Left ventricle myocardium inferior (tissue), 1 donor: ENCODE measurements at regions not wholly inside any gene's neighbourhood (a gene's known extent, or its start where the extent isn't known, plus 50 kb on each side); places are given as distances from the start of the nearest gene placed in this dataset.
"Not testable (repeated sequence)": the region's sequence is repeated elsewhere in the genome, so short reads cannot be mapped to it uniquely, and the experiment has no call there.

Experiments used
- DNase-seq: peaks from one replicate; pipeline ENCODE4 v3.0.0-alpha.2; 2020
- H3K27ac ChIP-seq: fragments of 200-600 bp; replicated peaks from 2 replicates; pipeline ENCODE4 v1.8.0; 2021
- H3K27me3 ChIP-seq: fragments of 200-600 bp; 2 replicates; pipeline ENCODE4 v1.8.0; 2021; ENCODE audit warnings: low read depth
- H3K36me3 ChIP-seq: fragments of 200-600 bp; 2 replicates; pipeline ENCODE4 v1.8.0; 2021
- H3K4me1 ChIP-seq: fragments of 200-600 bp; 2 replicates; pipeline ENCODE4 v1.8.0; 2021
- H3K4me3 ChIP-seq: fragments of 200-600 bp; 2 replicates; pipeline ENCODE4 v1.8.0; 2021; ENCODE audit warnings: mild to moderate bottlenecking, moderate library complexity
- H3K9me3 ChIP-seq: fragments of 200-600 bp; replicated peaks from 2 replicates; pipeline ENCODE4 v1.8.0; 2021
- CTCF ChIP-seq: fragments of 200-600 bp; IDR thresholded peaks from 2 replicates; pipeline ENCODE4 v1.8.0; 2021; ENCODE audit warnings: antibody characterized with exemption, mild to moderate bottlenecking, borderline replicate concordance
- intact Hi-C: fragments of 100-400 bp; cut with micrococcal nuclease; formaldehyde crosslinking; loops from one replicate; pipeline ENCODE4 v1.11.0; 2022
- donor health status: DM: no; HTN: yes; CAD: no; lungs with severe emphysema.

- TF ChIP-seq CTCF, result no peak
- H3K4me3 ChIP-seq, result peak overlapping the region; percentile 12
Observed at GRCh38 chr6:150753371-150754064, 112.0 kb upstream of the MTHFD1L start.

GRCh38 chr6:150755042-150755441 lies 110.5 kb upstream of the MTHFD1L start:
- no peak for DNase-seq
- no peaks in the 10 kb centered on the region for H3K9me3 ChIP-seq
- TF ChIP-seq CTCF, result no peak
- no peaks in the 10 kb centered on the region for H3K36me3 ChIP-seq
- intact Hi-C loops, result no loop called here
- H3K27ac ChIP-seq, result peak overlapping the region; percentile 76
- H3K4me3 ChIP-seq, result no peak overlapping the region
- H3K27me3 ChIP-seq, result no peaks in the 10 kb centered on the region
- H3K4me1 ChIP-seq, result peaks cover 42% of the 10 kb centered on the region

More at GRCh38 chr6:150753371-150754064, 112.0 kb upstream of the MTHFD1L start:
- DNase-seq, result no peak
- H3K36me3 ChIP-seq, result no peaks in the 10 kb centered on the region
- H3K9me3 ChIP-seq, result no peaks in the 10 kb centered on the region
- intact Hi-C loops, result no loop called here
- H3K4me1 ChIP-seq, result peaks cover 48% of the 10 kb centered on the region
- H3K27me3 ChIP-seq, result no peaks in the 10 kb centered on the region
- H3K27ac ChIP-seq, result peak overlapping the region; percentile 76

GRCh38 chr6:150755524-150755923 lies 110.0 kb upstream of the MTHFD1L start:
- TF ChIP-seq CTCF, result no peak
- H3K27me3 ChIP-seq, result no peaks in the 10 kb centered on the region
- H3K36me3 ChIP-seq, result no peaks in the 10 kb centered on the region
- H3K9me3 ChIP-seq, result no peaks in the 10 kb centered on the region
- H3K4me1 ChIP-seq, result peaks cover 42% of the 10 kb centered on the region
- peak overlapping the region; percentile 76 for H3K27ac ChIP-seq
- no peak overlapping the region for H3K4me3 ChIP-seq
- DNase-seq, result no peak
- intact Hi-C loops, result no loop called here

- Histone ChIP-seq H3K36me3 (no peaks in the 10 kb centered on the region), H3K27ac (peak overlapping the region; percentile 76), H3K9me3 (no peaks in the 10 kb centered on the region), H3K4me3 (no peak overlapping the region), H3K4me1 (peaks cover 42% of the 10 kb centered on the region), H3K27me3 (no peaks in the 10 kb centered on the region)
- intact Hi-C loops, result no loop called here
- TF ChIP-seq CTCF, result no peak
- DNase-seq, result no peak
Observed at GRCh38 chr6:150756173-150756572, 109.3 kb upstream of the MTHFD1L start.

GRCh38 chr6:150757807-150758206 lies 107.7 kb upstream of the MTHFD1L start:
- H3K27ac ChIP-seq, DNase-seq, H3K9me3 ChIP-seq, H3K36me3 ChIP-seq, intact Hi-C loops, H3K4me3 ChIP-seq, H3K27me3 ChIP-seq: not testable (repeated sequence)
- peaks cover 42% of the 10 kb centered on the region for H3K4me1 ChIP-seq

GRCh38 chr6:150759483-150759882 lies 106.0 kb upstream of the MTHFD1L start:
- Histone ChIP-seq H3K27me3 (no peaks in the 10 kb centered on the region), H3K4me1 (peaks cover 40% of the 10 kb centered on the region), H3K27ac (no peak overlapping the region), H3K36me3 (no peaks in the 10 kb centered on the region), H3K9me3 (no peaks in the 10 kb centered on the region), H3K4me3 (no peak overlapping the region)
- intact Hi-C loops, result no loop called here
- no peak for TF ChIP-seq CTCF
- no peak for DNase-seq
